ENCODE measurements at regions not wholly inside any gene's neighbourhood (a gene's known extent, or its start where the extent isn't known, plus 50 kb on each side); places are given as distances from the start of the nearest gene placed in this dataset.
"Not testable (repeated sequence)": the region's sequence is repeated elsewhere in the genome, so short reads cannot be mapped to it uniquely, and the experiment has no call there.

GRCh38 chr18:78505851-78506461 is 473.7 kb upstream of the SALL3 start:
- in situ Hi-C loops (cut with MboI; ENCODE audit: low pct_unique_long_range_greater_than_20kb, low sequenced_read_pairs, unreplicated experiment), result no loop called here
- no peak for DNase-seq (ENCODE audit: low spot score)
- no peak for TF ChIP-seq CTCF (IDR thresholded peaks at IDR 0.05; ENCODE audit: extremely low read depth, insufficient read depth, missing control alignments)

GRCh38 chr18:78507217-78507616 is 472.4 kb upstream of the SALL3 start:
- no peak for TF ChIP-seq CTCF (IDR thresholded peaks at IDR 0.05; ENCODE audit: extremely low read depth, insufficient read depth, missing control alignments)
- no peak for DNase-seq (ENCODE audit: low spot score)
- in situ Hi-C loops (cut with MboI; ENCODE audit: low pct_unique_long_range_greater_than_20kb, low sequenced_read_pairs, unreplicated experiment), result no loop called here

- DNase-seq (ENCODE audit: low spot score); in situ Hi-C loops (cut with MboI; ENCODE audit: low pct_unique_long_range_greater_than_20kb, low sequenced_read_pairs, unreplicated experiment): not testable (repeated sequence)
Observed at GRCh38 chr18:78508228-78508824, 471.3 kb upstream of the SALL3 start.

GRCh38 chr18:78510091-78510490 is 469.5 kb upstream of the SALL3 start:
- no peak for TF ChIP-seq CTCF (IDR thresholded peaks at IDR 0.05; ENCODE audit: extremely low read depth, insufficient read depth, missing control alignments)
- in situ Hi-C loops (cut with MboI; ENCODE audit: low pct_unique_long_range_greater_than_20kb, low sequenced_read_pairs, unreplicated experiment), result no loop called here

GRCh38 chr18:78510636-78511035 is 469.0 kb upstream of the SALL3 start:
- TF ChIP-seq CTCF (IDR thresholded peaks at IDR 0.05; ENCODE audit: extremely low read depth, insufficient read depth, missing control alignments), result no peak
- in situ Hi-C loops (cut with MboI; ENCODE audit: low pct_unique_long_range_greater_than_20kb, low sequenced_read_pairs, unreplicated experiment), result no loop called here
- no peak for DNase-seq (ENCODE audit: low spot score)

More at GRCh38 chr18:78510091-78510490, 469.5 kb upstream of the SALL3 start:
- DNase-seq (ENCODE audit: low spot score), result no peak

GRCh38 chr18:78511666-78512601 is 467.7 kb upstream of the SALL3 start:
- in situ Hi-C loops (cut with MboI; ENCODE audit: low pct_unique_long_range_greater_than_20kb, low sequenced_read_pairs, unreplicated experiment), result no loop called here
- no peak for TF ChIP-seq CTCF (IDR thresholded peaks at IDR 0.05; ENCODE audit: extremely low read depth, insufficient read depth, missing control alignments)
- no peak for DNase-seq (ENCODE audit: low spot score)
